Fibroblast of villous mesenchyme (primary cell): ENCODE measurements at regions not wholly inside any gene's neighbourhood (a gene's known extent, or its start where the extent isn't known, plus 50 kb on each side); places are given as distances from the start of the nearest gene placed in this dataset.

Experiments used
- DNase-seq: peaks from one replicate; pipeline ENCODE4 v3.0.0-alpha.2; 2010; ENCODE audit warnings: low read depth
- H3K4me3 ChIP-seq: 2 replicates; pipeline ENCODE4 v1.5.1; 2011; ENCODE audit warnings: low read depth, mild to moderate bottlenecking, low read length
- TF ChIP-seq, protein P1 (sequence below): IDR thresholded peaks from 2 replicates; pipeline ENCODE4 v1.5.1; 2012; ENCODE audit warnings: low read depth, mild to moderate bottlenecking, low read length; ENCODE audit not compliant: insufficient read depth

DNA sequence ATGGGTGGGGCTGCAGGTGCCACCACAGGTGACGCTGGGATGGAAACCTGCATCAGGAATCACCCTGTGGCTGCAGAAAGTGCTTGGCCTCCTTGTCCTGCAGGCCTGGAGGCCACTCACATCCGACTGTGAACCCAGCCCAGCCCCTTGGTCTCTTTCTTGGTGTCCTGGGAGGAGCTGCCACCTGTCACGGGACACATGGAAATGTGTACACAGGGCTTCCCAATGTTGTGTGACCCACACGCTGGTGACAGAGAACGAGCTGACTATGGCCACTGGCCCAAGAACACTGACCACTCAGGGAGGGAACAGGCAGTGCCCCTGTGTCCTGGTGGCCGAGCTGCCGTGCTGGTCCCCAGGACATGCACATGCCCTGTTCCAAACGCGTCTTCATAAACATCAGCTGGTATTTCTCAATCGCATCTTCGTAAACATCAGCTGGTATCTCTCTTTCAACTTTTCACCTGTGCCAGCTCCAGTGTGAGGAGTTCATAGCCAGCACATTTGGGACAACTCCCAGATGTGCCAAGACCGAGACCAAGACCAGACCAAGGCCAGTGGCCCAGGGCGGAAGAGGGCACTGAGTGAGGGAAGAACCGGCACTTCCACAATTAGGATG, 57.9 kb upstream of the INPP5A start:
- no peak for DNase-seq
- TF ChIP-seq, protein P1, sequence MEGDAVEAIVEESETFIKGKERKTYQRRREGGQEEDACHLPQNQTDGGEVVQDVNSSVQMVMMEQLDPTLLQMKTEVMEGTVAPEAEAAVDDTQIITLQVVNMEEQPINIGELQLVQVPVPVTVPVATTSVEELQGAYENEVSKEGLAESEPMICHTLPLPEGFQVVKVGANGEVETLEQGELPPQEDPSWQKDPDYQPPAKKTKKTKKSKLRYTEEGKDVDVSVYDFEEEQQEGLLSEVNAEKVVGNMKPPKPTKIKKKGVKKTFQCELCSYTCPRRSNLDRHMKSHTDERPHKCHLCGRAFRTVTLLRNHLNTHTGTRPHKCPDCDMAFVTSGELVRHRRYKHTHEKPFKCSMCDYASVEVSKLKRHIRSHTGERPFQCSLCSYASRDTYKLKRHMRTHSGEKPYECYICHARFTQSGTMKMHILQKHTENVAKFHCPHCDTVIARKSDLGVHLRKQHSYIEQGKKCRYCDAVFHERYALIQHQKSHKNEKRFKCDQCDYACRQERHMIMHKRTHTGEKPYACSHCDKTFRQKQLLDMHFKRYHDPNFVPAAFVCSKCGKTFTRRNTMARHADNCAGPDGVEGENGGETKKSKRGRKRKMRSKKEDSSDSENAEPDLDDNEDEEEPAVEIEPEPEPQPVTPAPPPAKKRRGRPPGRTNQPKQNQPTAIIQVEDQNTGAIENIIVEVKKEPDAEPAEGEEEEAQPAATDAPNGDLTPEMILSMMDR = no peak

DNA sequence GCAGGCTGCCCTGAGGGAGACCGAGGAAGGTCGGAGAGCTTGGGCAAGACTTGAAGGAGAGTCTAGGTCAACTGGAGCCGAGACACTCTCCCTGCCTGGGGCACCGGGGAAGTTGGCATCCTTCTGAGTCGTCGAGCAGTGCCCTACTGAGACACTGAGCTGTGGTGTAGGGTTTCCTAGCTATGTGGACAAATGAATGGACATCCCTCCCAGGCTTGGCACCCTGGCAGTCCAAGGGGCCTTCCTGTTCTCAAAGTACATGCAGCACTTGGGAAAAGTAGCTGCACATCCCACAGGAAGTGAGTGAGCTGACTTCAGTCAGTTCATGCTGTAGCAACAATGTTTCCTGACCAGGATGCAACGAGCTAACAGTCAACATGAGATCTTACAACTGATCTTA, 57.2 kb upstream of the INPP5A start:
- no peak for DNase-seq
- TF ChIP-seq, protein P1 = no peak
- H3K4me3 ChIP-seq = no peak overlapping the region

More for the DNA sequence above, 57.9 kb upstream of the INPP5A start:
- H3K4me3 ChIP-seq = no peak overlapping the region

DNA sequence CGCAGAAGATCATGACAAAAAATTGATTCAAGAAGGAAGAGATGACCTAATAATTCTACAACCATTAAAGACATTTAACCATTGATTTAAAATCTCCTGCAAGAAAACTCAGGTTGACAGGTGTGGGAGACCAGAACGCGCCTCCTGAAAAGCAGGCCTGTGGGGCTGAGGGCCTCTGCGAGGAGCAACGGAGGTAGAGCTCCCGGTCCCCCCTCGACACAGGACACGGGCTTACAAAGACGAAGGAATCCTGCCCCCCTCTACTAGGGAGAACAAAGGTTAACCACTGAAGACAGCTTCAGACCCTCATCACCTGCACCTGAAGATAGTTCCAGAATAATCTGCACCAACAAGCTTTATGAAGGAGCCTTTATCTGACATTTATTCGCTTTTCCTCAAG, 55.9 kb upstream of the INPP5A start:
- no peak overlapping the region for H3K4me3 ChIP-seq

DNA sequence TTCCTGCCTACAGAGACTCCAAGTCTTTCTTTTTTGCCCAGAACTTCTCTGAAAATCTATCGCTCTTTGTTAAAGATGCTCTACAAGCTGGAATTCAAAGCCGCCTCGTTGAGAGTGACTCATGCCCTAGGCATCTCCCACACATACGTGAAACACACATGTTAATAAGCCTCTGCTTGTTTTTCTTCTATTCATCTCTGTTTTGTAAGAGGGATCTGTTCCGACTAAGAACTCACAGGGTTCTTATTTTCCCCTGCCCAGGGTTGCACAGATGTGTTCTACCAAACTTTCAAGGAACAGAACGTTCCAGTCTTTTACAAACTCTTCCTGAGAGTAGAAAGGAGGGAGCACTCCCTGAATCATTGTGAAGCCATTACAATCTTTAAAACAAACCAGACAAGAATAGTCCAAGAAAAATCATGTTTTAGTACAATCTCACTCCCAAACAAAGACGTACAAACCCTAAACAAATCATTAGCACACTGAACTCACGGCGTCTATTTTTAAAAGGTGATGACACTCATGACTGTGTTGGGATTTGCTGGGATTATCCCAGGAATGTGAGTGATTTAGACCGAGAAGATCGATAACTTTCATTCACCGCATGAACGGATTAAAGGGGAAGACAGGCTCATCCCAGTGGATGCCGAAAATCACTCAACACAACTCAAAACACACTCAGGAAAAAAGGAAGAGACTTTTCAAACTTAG, 55.3 kb upstream of the INPP5A start:
- TF ChIP-seq, protein P1 = no peak
- DNase-seq = peak; percentile 80
- H3K4me3 ChIP-seq = no peak overlapping the region

More for the DNA sequence above, 55.9 kb upstream of the INPP5A start:
- TF ChIP-seq, protein P1 = no peak
- DNase-seq = no peak

DNA sequence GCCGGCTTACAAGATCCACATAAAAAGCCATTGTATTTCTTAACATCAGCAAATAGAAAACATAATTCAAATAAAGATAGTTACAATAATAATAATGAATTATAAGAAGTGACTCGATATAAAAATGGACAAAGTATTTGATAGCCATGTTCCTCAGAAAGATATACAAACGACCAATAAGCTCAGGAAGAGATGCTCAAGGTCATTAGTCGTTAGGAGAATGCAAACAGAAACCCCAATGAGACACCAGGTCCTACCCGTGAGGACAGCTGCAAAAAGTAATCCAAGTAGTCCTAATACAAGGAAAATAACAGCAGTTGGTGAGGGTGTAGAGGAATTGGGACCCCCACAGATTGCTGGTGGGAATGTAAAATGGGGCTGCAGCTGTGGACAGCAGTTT, 54.2 kb upstream of the INPP5A start:
- no peak overlapping the region for H3K4me3 ChIP-seq
- DNase-seq = no peak
- TF ChIP-seq, protein P1 = no peak

DNA sequence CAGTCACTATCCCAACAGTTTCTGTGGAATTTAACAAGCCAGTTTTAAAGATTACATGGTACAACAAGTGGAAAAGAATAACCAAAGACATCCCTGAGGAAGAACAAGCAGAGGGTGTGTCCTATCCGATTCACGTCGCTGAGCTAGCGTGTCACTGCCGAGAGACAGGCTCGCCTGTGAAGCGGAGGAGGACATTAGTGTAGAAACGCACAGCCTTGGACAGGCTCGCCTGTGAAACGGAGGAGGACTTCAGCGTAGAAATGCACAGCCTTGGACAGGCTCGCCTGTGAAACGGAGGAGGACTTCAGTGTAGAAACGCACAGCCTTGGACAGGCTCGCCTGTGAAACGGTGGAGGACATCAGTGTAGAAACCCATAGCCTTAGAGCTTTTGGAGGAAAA, 52.7 kb upstream of the INPP5A start:
- H3K4me3 ChIP-seq = no peak overlapping the region
- DNase-seq = no peak
- TF ChIP-seq, protein P1 = no peak
